Raji (cell line): ENCODE measurements at regions not wholly inside any gene's neighbourhood (a gene's known extent, or its start where the extent isn't known, plus 50 kb on each side); places are given as distances from the start of the nearest gene placed in this dataset.

Source experiments
- POLR2A ChIP-seq: IDR thresholded peaks from 2 replicates; pipeline ENCODE4 v1.6.1; 2011; ENCODE audit warnings: low read depth, low read length, control low read depth; ENCODE audit not compliant: insufficient read depth

GRCh38 chr2:8312861-8313830, 368.7 kb upstream of the ID2 start:
- TF ChIP-seq POLR2A, result peak; percentile 21; the same call in 1 of the 2 replicates

GRCh38 chr2:8314063-8314462, 367.8 kb upstream of the ID2 start:
- no peak for TF ChIP-seq POLR2A

- TF ChIP-seq POLR2A, result no peak
These were observed 366.2 kb upstream of the ID2 start for GRCh38 chr2:8315531-8316165.

- no peak for TF ChIP-seq POLR2A
These were observed 365.5 kb upstream of the ID2 start for GRCh38 chr2:8316356-8316755.

- TF ChIP-seq POLR2A, result no peak
These were observed 364.4 kb upstream of the ID2 start for GRCh38 chr2:8317418-8317817.

GRCh38 chr2:8319219-8319618, 362.6 kb upstream of the ID2 start:
- TF ChIP-seq POLR2A, result no peak

- no peak for TF ChIP-seq POLR2A
These were observed 361.4 kb upstream of the ID2 start for GRCh38 chr2:8320311-8321066.

- TF ChIP-seq POLR2A, result no peak
These were observed 359.2 kb upstream of the ID2 start for GRCh38 chr2:8322634-8323033.

GRCh38 chr2:8324164-8324856, 357.5 kb upstream of the ID2 start:
- TF ChIP-seq POLR2A, result no peak

GRCh38 chr2:8324901-8325300, 357.0 kb upstream of the ID2 start:
- TF ChIP-seq POLR2A, result no peak

GRCh38 chr2:8327371-8328100, 354.3 kb upstream of the ID2 start:
- no peak for TF ChIP-seq POLR2A

GRCh38 chr2:8328217-8328616, 353.6 kb upstream of the ID2 start:
- no peak for TF ChIP-seq POLR2A

- TF ChIP-seq POLR2A, result no peak
These were observed 351.9 kb upstream of the ID2 start for GRCh38 chr2:8329660-8330622.

GRCh38 chr2:8331068-8331467, 350.8 kb upstream of the ID2 start:
- TF ChIP-seq POLR2A, result no peak

- no peak for TF ChIP-seq POLR2A
These were observed 349.2 kb upstream of the ID2 start for GRCh38 chr2:8332646-8333045.
